Mesodermal cell (in vitro differentiated cells): ENCODE measurements at regions not wholly inside any gene's neighbourhood (a gene's known extent, or its start where the extent isn't known, plus 50 kb on each side); places are given as distances from the start of the nearest gene placed in this dataset.
A peak's percentile ranks its signal among the peaks of the same experiment; 100 is the strongest.

Experiments used
- H3K27ac ChIP-seq: 2 replicates; pipeline ENCODE4 v1.7.0; 2013; ENCODE audit warnings: mild to moderate bottlenecking, low read depth, low read length, moderate library complexity; ENCODE audit not compliant: severe bottlenecking
- H3K36me3 ChIP-seq: 2 replicates; pipeline ENCODE4 v1.7.1; 2013; ENCODE audit warnings: mild to moderate bottlenecking, low read length, moderate library complexity; ENCODE audit not compliant: control insufficient read depth, insufficient read depth
- H3K4me1 ChIP-seq: one replicate; pipeline ENCODE4 v1.7.1; 2013; ENCODE audit warnings: mild to moderate bottlenecking, low read length; ENCODE audit not compliant: insufficient read depth, control insufficient read depth, poor library complexity, severe bottlenecking
- H3K4me3 ChIP-seq: 2 replicates; pipeline ENCODE4 v1.7.0; 2013; ENCODE audit warnings: low read length, control low read depth, mild to moderate bottlenecking; ENCODE audit not compliant: insufficient read depth, poor library complexity, severe bottlenecking; ENCODE audit errors: extremely low read depth
- H3K9me3 ChIP-seq: 2 replicates; pipeline ENCODE4 v1.7.1; 2013; ENCODE audit warnings: mild to moderate bottlenecking, low read length, moderate library complexity; ENCODE audit not compliant: control insufficient read depth
- WGBS, 2 experiments: methylation state at CpG; one replicate each; pipeline ENCODE4 v1.1.5; 2013; ENCODE audit warnings: missing lambda C conversion rate in 2 of 2; ENCODE audit not compliant: insufficient coverage in 2 of 2; 5-methylcytosine and 5-hydroxymethylcytosine counted together

DNA sequence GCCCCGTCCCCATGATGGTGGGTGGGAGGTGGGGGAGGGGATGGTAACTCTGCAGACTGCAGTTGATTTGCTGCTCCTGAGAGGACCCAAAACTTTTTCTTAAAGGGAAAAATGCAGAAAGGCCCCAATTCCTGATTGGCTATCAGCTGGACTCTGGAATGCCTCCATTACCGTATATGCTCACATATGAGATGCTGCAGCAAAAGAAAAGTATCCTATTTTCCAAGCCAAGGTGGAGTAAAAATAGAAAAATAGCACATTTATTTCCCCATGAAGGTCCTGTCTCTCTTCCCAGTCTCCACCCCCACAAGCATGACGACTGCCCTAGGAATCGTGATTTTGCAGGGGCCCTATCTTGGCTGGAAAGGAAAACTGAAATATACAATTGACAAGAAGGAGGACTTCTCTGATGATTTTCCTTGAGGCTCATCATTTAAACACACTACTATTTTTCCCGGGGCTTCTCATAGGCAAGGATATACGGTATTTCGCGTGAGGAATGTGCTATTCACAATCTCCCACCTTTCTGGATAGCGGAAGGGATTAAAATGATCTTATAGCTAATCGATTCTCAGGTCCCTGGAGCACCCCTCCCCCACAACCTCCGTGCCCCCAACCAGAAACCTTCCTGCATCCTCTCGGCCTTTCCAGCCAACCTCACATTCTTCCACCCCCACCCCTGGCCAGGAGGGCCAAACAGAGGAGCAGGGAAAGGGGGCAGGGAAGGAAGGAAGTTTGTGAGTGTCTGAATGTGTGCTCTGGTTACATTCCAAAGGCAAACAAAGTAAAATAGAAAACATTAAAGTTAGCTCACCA, 138.9 kb upstream of the CCND2 start:
- peaks cover 44% of the 10 kb centered on the region for H3K4me1 ChIP-seq
- H3K9me3 ChIP-seq: no peaks in the 10 kb centered on the region
- no peak overlapping the region for H3K4me3 ChIP-seq
- 0 to 13% methylated on average over 1 to 2 of the region's 12 CpGs for WGBS, 2 experiments
- no peaks in the 10 kb centered on the region for H3K36me3 ChIP-seq
- H3K27ac ChIP-seq: peak overlapping the region; percentile 81

DNA sequence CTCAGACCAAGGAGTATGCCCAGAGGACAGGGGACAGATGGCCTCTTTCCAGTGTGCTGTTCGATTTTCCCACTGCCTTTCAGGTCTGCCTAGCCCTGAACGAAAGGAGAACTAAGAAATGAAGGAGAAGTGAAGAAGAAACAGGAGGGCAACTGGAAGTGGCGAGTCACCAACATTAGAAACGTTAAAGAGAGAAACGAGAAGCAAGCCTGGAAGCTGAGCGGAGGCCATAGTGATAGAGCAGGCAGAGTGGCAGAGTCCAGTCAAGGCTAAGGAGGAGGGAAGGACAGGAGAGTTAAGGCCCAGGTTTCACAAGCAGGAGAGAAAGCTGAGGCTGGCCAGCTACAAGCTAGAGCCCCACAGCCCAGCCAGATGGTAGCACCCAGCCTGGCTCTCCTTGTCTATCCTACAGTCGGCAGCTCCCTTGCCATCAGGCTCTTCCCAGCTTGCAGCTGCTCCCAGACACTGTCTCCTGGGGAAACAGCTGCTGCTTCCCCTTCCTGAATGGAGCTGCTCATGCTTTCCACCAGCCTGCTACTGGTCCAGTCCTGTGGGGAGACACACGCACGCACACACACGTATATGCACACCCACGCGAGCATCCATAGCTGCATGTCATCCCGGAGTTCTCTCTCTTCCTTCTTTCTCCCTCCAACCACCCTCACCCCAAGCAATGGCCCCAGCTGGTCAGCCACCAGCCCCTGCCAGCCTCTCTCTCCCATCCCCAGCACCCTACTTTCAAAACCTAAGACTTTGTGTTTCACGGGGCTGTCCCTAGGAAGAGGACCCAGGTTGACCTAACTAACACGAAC, 139.7 kb upstream of the CCND2 start:
- Histone ChIP-seq H3K9me3 (no peaks in the 10 kb centered on the region), H3K27ac (peak overlapping the region; percentile 81), H3K4me3 (no peak overlapping the region), H3K36me3 (no peaks in the 10 kb centered on the region), H3K4me1 (peaks cover 44% of the 10 kb centered on the region)
- WGBS, 2 experiments: 60 to 62% methylated on average over 13 to 14 of the region's 15 CpGs

DNA sequence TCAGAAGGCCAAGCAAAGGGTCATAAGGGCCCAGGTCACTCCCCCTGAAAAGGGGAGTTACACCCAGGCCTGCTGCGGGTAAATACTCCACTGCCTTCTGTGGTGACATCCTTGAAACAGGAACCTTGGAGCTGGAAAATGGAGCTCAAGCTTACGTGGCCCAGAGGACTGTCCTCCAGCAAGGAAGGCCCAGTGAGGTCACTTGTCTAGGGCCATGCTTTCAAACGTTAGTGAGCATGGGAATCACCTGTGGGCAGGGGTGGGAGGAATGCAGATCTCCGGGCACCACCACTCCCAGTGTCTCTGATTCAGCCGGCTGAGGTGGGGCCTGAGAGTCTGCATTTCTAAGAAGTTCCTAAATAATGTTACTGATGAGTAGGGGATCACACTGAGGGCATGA, 140.5 kb upstream of the CCND2 start:
- H3K4me3 ChIP-seq: no peak overlapping the region
- 87 to 88% methylated on average over 5 of the region's 5 CpGs for WGBS, 2 experiments
- no peaks in the 10 kb centered on the region for H3K36me3 ChIP-seq
- no peaks in the 10 kb centered on the region for H3K9me3 ChIP-seq
- H3K4me1 ChIP-seq: peaks cover 44% of the 10 kb centered on the region
- no peak overlapping the region for H3K27ac ChIP-seq

DNA sequence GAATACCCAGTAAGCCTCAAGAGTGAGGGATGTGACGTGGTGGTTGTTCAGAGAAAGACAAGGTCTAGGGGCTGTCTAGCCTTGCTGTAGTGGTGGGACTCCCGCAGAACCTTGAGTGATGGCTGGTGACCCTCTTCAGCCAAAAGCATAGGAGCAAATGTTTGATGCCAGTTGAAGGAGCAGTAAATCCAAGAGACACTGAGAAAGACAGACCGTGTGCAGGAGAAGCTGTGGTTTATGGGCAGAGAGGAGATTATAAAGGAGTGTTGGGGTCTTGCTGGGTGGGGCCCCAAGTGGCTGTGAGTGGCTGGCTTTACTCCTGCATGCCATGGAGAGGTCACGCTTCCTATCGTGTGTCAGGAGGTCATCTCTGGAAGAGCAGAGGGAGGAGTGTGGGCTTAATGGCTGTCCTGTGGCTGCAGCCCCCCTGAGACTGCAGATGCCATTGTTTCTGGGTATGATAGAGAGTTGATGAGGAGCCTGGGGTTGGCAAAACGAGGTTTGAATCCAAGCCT, 152.0 kb upstream of the CCND2 start:
- Histone ChIP-seq H3K9me3 (no peaks in the 10 kb centered on the region), H3K4me3 (no peak overlapping the region), H3K36me3 (no peaks in the 10 kb centered on the region), H3K27ac (no peak overlapping the region), H3K4me1 (peaks cover 19% of the 10 kb centered on the region)
- 90 to 96% methylated on average over 6 of the region's 6 CpGs for WGBS, 2 experiments

DNA sequence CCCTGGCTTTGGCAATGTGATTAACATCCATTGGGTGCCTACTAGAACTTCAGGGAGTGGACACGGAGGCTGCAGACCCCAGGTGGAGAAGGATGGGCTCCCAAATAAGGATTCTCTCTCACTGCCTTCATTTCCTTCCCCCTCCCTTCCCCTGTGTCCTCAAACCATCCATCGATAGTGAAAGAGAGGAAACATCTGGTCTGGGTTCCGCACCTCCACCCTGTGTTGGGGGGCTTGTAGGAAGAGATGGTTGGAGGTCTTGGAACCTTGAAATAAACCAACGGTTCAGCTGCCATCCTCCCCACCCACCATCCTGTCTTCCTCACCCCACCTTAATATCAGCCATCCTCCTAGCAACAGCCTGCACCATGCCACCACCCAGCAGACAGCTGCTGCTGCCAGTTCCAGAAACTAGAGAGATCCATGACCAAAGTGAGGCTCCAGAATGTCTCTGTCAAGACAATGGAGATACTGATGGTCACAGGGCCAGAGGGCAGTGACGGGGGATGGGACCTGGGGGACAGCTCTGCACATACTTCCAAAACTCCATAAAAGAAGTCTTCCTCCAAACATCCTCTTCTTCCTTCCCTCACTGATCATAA, 153.1 kb upstream of the CCND2 start:
- Histone ChIP-seq H3K4me1 (peaks cover 30% of the 10 kb centered on the region), H3K27ac (no peak overlapping the region), H3K9me3 (no peaks in the 10 kb centered on the region), H3K36me3 (no peaks in the 10 kb centered on the region), H3K4me3 (no peak overlapping the region)
- 100% methylated on average over 1 of the region's 5 CpGs for WGBS, 2 experiments

DNA sequence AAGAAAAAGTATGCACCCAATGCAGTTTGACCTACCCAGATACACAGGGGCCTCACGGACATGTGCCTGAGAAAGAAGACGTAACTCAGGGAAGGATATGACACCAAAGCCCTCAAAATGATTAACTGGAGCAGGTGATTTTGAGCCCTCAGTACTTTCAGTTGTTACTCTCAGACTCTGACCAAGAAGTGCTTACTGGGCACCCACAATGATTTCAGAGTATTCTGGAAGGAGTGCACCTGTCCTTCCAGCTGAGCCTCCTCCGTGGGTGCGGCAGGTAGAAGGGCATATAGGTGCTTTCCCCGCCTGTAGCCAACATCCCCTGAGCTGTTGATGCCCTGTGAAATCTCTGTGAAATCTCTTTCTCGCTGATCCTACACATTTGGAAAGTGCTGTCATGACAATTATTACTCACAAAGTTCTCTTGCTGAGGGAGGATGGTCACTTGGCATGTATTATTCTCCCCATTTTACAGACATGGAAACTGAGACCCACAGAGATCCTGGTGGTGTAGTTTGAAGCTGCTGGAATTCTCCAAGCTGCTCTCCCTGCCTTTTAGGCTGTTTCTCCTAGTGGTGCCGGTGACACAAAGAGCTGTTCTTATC, 154.3 kb upstream of the CCND2 start:
- no peak overlapping the region for H3K27ac ChIP-seq
- no peaks in the 10 kb centered on the region for H3K36me3 ChIP-seq
- H3K4me1 ChIP-seq: peaks cover 32% of the 10 kb centered on the region
- no peak overlapping the region for H3K4me3 ChIP-seq
- WGBS, 2 experiments: 91% methylated on average over 4 to 5 of the region's 7 CpGs
- no peaks in the 10 kb centered on the region for H3K9me3 ChIP-seq

DNA sequence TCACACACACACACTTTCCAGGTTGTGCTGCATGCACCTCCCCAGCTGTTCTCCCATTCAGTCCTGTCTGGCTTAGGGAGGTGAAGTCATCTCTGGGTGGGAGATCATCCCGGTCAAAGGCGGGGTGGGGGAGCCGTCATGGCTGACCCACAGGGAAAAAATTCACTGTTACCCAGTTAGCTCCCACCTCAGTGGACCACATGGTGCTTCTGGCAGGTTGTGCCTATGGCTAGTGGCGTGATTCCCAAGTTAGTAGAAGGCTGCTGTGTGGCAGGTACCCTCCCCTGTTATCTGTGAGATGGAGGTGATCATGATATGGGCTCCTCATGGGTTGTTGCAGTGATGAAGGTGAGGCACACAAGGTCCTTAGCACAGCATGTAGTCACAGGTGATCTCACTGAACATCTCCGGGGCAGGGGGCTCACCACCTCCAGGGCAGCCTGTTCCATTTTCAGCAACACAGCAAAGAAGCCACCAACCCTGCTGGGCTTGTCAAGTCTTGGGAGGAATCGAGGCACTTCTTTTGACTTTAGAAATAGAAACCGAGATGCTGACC, 154.9 kb upstream of the CCND2 start:
- H3K9me3 ChIP-seq: no peaks in the 10 kb centered on the region
- no peak overlapping the region for H3K27ac ChIP-seq
- peaks cover 32% of the 10 kb centered on the region for H3K4me1 ChIP-seq
- 90 to 95% methylated on average over 3 to 6 of the region's 7 CpGs for WGBS, 2 experiments
- H3K36me3 ChIP-seq: no peaks in the 10 kb centered on the region
- H3K4me3 ChIP-seq: no peak overlapping the region

DNA sequence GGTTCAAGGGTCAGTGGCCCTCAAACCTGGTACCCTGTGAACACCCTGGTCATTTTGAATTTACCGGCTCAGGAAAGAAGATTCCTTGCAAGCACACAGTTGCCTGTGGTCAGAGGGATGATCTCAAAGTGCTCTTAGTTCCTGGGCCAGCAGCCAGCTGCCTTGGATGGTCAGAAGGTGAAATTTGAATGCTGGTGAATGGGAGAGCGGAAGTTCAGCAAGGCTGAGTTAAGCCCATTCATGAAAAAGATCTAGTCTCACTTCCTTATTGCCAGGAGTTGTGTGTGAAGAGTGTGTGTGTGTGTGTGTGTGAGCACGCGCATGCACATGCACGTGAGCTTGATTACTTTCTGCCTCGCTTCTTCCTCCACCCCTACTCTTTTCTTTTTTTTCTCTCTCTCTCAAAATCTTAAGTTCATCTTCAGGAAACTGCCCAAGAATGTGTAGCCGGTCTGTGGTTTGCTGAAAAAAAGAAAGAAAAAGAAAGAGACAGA, 155.5 kb upstream of the CCND2 start:
- 92 to 100% methylated on average over 1 to 2 of the region's 7 CpGs for WGBS, 2 experiments
- H3K4me3 ChIP-seq: no peak overlapping the region
- no peaks in the 10 kb centered on the region for H3K36me3 ChIP-seq

DNA sequence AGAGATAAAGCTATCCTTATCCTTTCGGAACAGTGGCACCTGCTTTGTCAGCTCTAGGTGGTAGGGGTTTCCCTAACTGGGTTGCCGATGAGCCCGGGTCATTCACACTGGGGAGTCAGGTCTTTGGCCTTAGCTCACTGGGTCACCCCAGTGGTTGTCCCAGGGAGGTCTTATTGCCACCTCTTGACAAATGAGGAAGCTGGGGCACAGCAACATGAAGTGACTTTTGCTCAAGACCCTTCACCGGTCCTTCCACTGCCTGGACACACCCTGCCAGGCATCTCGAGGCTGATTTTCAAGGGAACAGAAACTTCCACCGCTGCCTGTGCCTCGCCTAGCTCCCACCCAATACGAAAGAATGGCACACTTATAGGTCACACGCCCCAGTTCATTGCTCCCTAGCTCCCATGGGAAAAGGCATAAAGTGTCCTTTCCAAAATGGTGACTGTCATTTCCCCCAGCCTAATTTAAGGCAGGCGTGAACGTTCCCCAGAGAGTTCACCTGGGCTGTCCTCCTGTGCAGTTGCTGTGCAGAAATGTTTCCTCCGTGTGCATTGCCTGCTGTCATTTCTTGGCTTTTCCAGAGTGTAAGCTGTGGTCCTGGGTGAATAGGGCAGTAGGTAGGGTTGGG, 156.1 kb upstream of the CCND2 start:
- Histone ChIP-seq H3K4me3 (no peak overlapping the region), H3K36me3 (no peaks in the 10 kb centered on the region), H3K9me3 (no peaks in the 10 kb centered on the region), H3K4me1 (peaks cover 32% of the 10 kb centered on the region), H3K27ac (no peak overlapping the region)
- 93 to 98% methylated on average over 12 of the region's 12 CpGs for WGBS, 2 experiments

More for the DNA sequence above, 155.5 kb upstream of the CCND2 start:
- Histone ChIP-seq H3K27ac (no peak overlapping the region), H3K4me1 (peaks cover 32% of the 10 kb centered on the region), H3K9me3 (no peaks in the 10 kb centered on the region)
